ENCODE measurements at regions not wholly inside any gene's neighbourhood (a gene's known extent, or its start where the extent isn't known, plus 50 kb on each side); places are given as distances from the start of the nearest gene placed in this dataset.

- no peak for TF ChIP-seq CTCF (IDR thresholded peaks at IDR 0.05; ENCODE audit: low read depth, low read length)
- no peak for TF ChIP-seq EZH2phosphoT487 (IDR thresholded peaks at IDR 0.05; ENCODE audit: low read depth)
- no peaks in the 10 kb centered on the region for H3K79me2 ChIP-seq (ENCODE audit: low read length)
- no peak overlapping the region for H3K27ac ChIP-seq (ENCODE audit: low read length)
- no peaks in the 10 kb centered on the region for H3K4me1 ChIP-seq (ENCODE audit: low read length)
- H2AFZ ChIP-seq (ENCODE audit: low read depth, low read length), result no peak overlapping the region
- peaks cover 4% of the 10 kb centered on the region; the same call in 1 of the 2 replicates for H3K9me3 ChIP-seq (ENCODE audit: insufficient read depth, low read length)
- no peaks in the 10 kb centered on the region; the same call in 1 of the 2 replicates for H3K27me3 ChIP-seq (ENCODE audit: low read depth, low read length)
- no peak overlapping the region for H3K4me2 ChIP-seq (ENCODE audit: low read length)
- H3K4me3 ChIP-seq (ENCODE audit: low read length), result no peak overlapping the region
- H3K36me3 ChIP-seq (replicated peaks; ENCODE audit: low read depth, low read length), result no peaks in the 10 kb centered on the region
- H3K9ac ChIP-seq (ENCODE audit: low read length), result no peak overlapping the region
- no peaks in the 10 kb centered on the region for H4K20me1 ChIP-seq (ENCODE audit: insufficient read depth, low read length)
These were observed 171.8 kb downstream of the UBE2E3 start for GRCh38 chr2:181152226-181152625.

- Histone ChIP-seq H3K9ac (ENCODE audit: low read length) (no peak overlapping the region), H3K4me1 (ENCODE audit: low read length) (no peaks in the 10 kb centered on the region), H3K79me2 (ENCODE audit: low read length) (no peaks in the 10 kb centered on the region), H3K27ac (ENCODE audit: low read length) (no peak overlapping the region), H3K27me3 (ENCODE audit: low read depth, low read length) (no peaks in the 10 kb centered on the region; the same call in 1 of the 2 replicates), H3K36me3 (replicated peaks; ENCODE audit: low read depth, low read length) (no peaks in the 10 kb centered on the region), H3K9me3 (ENCODE audit: insufficient read depth, low read length) (peaks cover 4% of the 10 kb centered on the region; the same call in 1 of the 2 replicates), H3K4me3 (ENCODE audit: low read length) (no peak overlapping the region), H2AFZ (ENCODE audit: low read depth, low read length) (no peak overlapping the region), H4K20me1 (ENCODE audit: insufficient read depth, low read length) (no peaks in the 10 kb centered on the region), H3K4me2 (ENCODE audit: low read length) (no peak overlapping the region)
- no peak for TF ChIP-seq CTCF (IDR thresholded peaks at IDR 0.05; ENCODE audit: low read depth, low read length)
- TF ChIP-seq EZH2phosphoT487 (IDR thresholded peaks at IDR 0.05; ENCODE audit: low read depth), result no peak
These were observed 172.3 kb downstream of the UBE2E3 start for GRCh38 chr2:181152701-181153100.

GRCh38 chr2:181153886-181154285 is 173.5 kb downstream of the UBE2E3 start:
- Histone ChIP-seq H3K4me2 (ENCODE audit: low read length) (no peak overlapping the region), H2AFZ (ENCODE audit: low read depth, low read length) (no peak overlapping the region)

GRCh38 chr2:181157326-181157725 is 176.9 kb downstream of the UBE2E3 start:
- Histone ChIP-seq H3K9me3 (ENCODE audit: insufficient read depth, low read length) (peaks cover 4% of the 10 kb centered on the region; the same call in 1 of the 2 replicates), H3K27ac (ENCODE audit: low read length) (no peak overlapping the region), H3K36me3 (replicated peaks; ENCODE audit: low read depth, low read length) (no peaks in the 10 kb centered on the region), H3K79me2 (ENCODE audit: low read length) (no peaks in the 10 kb centered on the region), H3K4me3 (ENCODE audit: low read length) (no peak overlapping the region), H3K27me3 (ENCODE audit: low read depth, low read length) (no peaks in the 10 kb centered on the region), H2AFZ (ENCODE audit: low read depth, low read length) (no peak overlapping the region), H3K4me1 (ENCODE audit: low read length) (no peaks in the 10 kb centered on the region), H3K4me2 (ENCODE audit: low read length) (no peak overlapping the region), H3K9ac (ENCODE audit: low read length) (no peak overlapping the region), H4K20me1 (ENCODE audit: insufficient read depth, low read length) (no peaks in the 10 kb centered on the region)
- TF ChIP-seq EZH2phosphoT487 (IDR thresholded peaks at IDR 0.05; ENCODE audit: low read depth), result no peak
- TF ChIP-seq CTCF (IDR thresholded peaks at IDR 0.05; ENCODE audit: low read depth, low read length), result no peak

More at GRCh38 chr2:181153886-181154285, 173.5 kb downstream of the UBE2E3 start:
- Histone ChIP-seq H3K79me2 (ENCODE audit: low read length) (no peaks in the 10 kb centered on the region), H3K4me3 (ENCODE audit: low read length) (no peak overlapping the region), H3K4me1 (ENCODE audit: low read length) (no peaks in the 10 kb centered on the region), H3K9ac (ENCODE audit: low read length) (no peak overlapping the region), H3K27me3 (ENCODE audit: low read depth, low read length) (no peaks in the 10 kb centered on the region; the same call in 1 of the 2 replicates), H3K27ac (ENCODE audit: low read length) (no peak overlapping the region), H3K9me3 (ENCODE audit: insufficient read depth, low read length) (peaks cover 4% of the 10 kb centered on the region; the same call in 1 of the 2 replicates), H3K36me3 (replicated peaks; ENCODE audit: low read depth, low read length) (no peaks in the 10 kb centered on the region), H4K20me1 (ENCODE audit: insufficient read depth, low read length) (no peaks in the 10 kb centered on the region)
- TF ChIP-seq EZH2phosphoT487 (IDR thresholded peaks at IDR 0.05; ENCODE audit: low read depth), result no peak
- TF ChIP-seq CTCF (IDR thresholded peaks at IDR 0.05; ENCODE audit: low read depth, low read length), result no peak
